KG1 (cell line): ENCODE measurements at regions not wholly inside any gene's neighbourhood (a gene's known extent, or its start where the extent isn't known, plus 50 kb on each side); places are given as distances from the start of the nearest gene placed in this dataset.

Experiments used
- DNase-seq: peaks from one replicate; lab custom pipeline; 2025; lab: John Stamatoyannopoulos, UW

- no peak for DNase-seq
Observed at GRCh38 chr13:76091076-76091475, 454.9 kb downstream of the LMO7 start.

GRCh38 chr13:76086729-76087128 is 450.6 kb downstream of the LMO7 start:
- DNase-seq, result no peak

GRCh38 chr13:76067850-76068249 is 431.7 kb downstream of the LMO7 start:
- DNase-seq, result no peak

GRCh38 chr13:76053181-76053580 is 417.1 kb downstream of the LMO7 start:
- DNase-seq, result no peak

DNA sequence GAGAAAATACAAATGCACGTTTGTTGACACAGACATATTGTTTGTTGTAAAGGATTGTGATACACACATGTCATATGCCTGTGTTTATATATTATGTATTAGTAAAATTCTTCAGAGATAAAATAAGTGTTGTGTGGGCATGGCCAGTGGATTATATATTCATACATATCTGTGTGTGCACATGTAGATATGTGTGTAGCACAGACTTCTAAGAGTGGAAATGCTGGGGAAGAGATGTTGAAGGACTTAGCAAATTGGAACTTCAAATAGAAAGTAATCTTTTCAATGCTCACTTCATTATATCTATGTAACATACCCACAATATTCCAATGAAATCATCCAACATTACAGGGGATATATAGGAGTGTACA is 413.2 kb downstream of the LMO7 start:
- no peak for DNase-seq

- no peak for DNase-seq
Observed at GRCh38 chr13:76048675-76049375, 412.7 kb downstream of the LMO7 start.

DNA sequence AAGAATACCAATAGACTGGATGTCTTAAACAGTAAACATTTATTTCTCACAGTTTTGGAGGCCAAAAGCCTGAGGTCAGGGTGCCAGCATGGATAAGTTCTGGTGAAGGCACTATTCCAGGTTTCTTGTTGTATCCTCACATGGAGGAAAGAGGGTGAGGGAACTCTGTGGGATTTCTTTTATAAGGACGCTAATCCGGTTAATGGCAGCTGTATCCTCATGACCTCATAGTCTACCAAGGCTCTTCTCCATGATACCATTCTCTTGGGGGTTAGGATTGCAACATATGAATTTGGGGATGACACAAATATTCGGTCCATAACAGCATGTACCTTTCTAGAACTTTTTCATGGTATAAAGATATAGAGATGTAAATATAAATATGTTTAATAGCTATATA is 412.0 kb downstream of the LMO7 start:
- DNase-seq, result no peak

DNA sequence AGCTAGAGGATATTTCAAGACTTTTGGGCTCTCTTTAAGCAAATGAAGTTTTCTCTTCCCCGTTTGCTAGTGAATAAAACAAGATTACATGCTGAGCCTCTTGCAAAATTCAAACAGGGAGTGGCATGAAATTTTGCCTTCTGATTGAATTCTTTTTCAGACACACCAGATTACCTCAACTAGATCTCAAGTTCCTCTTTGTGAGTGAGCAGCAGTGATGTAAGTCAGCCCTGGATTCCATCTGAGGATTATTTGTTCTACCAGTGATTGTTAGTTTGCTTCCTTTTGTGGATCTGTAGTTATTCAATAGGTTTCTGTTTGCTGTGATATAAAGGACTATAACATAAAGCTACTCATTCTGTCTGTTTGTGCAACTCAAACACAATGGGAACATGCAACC is 407.7 kb downstream of the LMO7 start:
- no peak for DNase-seq

GRCh38 chr13:76038920-76039716 is 403.0 kb downstream of the LMO7 start:
- no peak for DNase-seq

DNA sequence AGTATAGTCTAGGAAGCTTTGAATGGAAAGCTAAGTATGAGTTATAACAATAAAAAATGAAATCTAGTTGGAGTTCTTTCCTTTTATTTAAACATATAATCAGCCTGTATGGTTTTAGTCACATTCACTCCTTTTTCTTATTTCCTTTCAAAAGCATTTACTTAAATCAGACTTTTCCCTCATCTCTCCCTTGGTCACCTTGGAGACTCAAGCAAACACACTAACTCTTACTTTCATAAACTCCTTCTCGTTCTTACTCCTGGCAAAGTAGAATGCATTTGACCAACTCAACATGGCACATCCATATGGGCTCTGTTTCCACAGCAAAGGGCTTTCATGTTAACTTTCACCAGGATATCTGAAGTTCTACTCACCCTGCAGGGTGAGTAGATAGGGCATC is 400.0 kb downstream of the LMO7 start:
- DNase-seq, result no peak

DNA sequence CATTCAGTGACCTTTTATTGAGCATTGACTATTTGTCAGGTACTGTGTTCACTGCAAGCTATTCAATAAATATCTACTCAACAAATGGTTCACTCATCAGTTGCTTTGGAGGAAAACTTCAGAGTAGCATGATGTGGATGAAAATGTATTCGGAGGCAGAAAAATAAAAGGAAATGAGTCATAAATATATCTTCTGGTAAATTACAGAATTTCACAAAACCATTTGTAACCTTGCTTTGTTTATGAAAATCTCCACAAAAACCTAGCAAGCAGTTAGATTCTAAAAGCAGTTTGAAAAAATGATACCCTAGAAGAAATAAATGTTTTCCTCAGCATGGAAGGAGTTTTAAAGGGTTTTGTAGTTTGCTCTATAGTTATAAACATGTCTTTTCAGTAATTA is 399.6 kb downstream of the LMO7 start:
- DNase-seq, result no peak

- no peak for DNase-seq
Observed at GRCh38 chr13:76029706-76030105, 393.6 kb downstream of the LMO7 start.

DNA sequence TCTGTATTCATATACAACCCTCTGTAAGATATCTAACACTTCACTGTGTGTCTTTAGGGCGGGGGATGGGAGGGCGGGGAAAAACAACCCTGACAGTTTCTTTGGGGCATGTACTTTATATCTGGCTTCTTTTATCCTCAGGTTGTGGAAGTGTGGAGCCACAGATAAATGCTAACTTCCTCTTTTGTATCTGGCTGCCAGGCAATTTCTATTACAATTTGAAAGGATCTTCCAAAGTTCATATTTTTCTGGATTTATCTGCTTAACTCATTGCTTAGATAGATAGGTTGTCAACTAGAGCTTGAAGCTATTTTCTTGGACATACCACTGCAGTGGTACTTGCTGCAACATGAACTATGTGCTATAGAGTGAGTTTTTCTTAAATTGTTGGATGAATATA is 393.0 kb downstream of the LMO7 start:
- peak; percentile 52 for DNase-seq

DNA sequence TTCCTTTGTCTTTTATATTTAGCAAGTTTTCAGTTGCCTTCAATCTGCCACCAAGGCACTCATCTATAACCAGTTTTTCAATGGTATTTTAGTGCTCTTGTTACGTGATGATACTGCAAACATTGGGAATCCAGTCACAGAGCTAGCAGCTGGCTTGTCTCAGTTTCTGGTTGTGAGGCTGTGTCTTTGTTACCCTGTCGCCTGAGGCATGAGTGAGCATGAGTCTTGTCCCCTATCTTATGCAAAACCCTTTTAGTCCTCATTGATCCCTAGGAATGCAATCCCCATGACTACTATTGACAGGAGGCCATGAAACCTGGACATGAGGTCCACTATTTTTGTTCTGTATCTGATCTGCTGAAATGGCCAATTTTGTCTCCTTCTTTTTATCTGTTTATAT is 391.0 kb downstream of the LMO7 start:
- DNase-seq, result no peak

DNA sequence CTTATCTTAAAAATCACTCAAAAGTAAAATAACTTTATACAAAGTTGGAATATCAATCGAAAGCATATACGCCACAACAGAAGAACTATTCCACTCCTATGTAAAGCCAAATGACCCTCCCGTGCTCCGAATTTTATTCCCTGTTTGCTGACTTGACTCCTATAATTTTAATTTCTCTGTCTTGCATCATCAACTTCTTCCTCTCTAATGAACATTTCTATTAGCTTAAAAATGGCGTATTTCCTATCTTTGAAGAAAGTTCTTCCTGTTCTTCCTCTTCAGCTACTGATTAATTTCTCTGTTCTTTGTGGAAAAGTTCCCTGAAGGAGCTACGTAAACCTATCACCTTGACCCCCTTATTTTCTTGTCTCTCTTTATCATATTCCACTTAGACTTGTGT is 389.3 kb downstream of the LMO7 start:
- DNase-seq, result no peak

DNA sequence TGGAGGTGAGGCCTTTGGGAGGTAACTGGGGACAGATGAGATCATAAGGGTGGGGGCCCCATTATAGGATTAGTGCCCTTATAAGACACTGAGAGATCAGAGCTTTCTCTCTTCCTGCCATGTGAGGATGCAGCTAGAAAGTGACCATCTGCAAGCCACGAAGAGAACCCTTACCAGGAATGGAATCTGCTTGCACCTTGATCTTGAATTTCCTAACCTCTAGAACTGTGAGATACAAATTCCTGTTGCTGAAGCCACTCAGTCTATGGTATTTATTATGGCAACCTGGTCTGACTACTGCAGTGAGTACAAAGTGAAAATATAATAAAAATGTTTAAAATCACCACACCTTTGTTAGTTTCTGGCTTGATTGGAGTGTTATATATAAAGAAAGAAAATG is 388.0 kb downstream of the LMO7 start:
- DNase-seq, result no peak

DNA sequence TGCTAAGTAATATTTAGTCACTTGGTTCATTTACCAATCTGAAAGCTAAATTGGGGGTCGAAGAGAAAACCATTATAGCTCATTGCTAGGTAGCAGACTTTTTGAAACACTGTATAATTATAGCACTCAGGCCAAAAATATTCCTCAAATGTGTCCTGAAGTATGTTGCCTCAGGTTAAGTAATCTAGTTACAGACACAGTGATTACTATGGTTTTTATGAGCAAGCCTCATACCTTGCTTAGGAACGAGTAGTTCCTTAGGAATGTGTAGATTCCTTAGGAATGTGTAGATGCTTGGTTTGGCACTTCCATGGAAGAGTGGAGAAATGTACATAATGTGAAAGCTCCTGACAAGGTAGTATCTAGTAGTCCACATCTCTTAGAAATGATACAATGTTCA is 387.5 kb downstream of the LMO7 start:
- DNase-seq, result no peak

DNA sequence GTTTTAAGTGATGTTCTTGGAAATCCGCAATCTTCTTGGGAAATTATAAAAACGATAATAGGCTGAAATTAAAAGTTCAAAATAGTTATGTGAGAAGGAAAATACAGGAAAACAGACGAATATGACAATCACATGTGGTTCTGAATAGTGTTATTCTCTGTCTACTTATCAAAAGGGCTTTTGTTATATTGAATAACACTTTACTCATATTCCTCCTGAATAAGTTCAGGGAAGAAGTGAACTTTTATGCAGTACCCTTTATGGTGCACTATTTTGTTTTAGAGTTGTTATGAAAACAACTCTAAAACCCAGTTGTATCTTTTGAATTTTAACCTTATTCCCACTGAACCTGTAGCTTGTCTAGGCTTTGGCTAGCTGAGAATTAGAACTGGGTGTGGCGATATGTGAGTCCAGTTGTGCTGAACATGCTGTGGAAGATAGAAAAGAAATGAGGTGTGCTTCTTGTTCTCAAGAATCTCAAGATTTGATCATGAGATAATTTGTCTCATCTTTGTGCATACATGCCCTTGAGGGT is 384.4 kb downstream of the LMO7 start:
- no peak for DNase-seq

DNA sequence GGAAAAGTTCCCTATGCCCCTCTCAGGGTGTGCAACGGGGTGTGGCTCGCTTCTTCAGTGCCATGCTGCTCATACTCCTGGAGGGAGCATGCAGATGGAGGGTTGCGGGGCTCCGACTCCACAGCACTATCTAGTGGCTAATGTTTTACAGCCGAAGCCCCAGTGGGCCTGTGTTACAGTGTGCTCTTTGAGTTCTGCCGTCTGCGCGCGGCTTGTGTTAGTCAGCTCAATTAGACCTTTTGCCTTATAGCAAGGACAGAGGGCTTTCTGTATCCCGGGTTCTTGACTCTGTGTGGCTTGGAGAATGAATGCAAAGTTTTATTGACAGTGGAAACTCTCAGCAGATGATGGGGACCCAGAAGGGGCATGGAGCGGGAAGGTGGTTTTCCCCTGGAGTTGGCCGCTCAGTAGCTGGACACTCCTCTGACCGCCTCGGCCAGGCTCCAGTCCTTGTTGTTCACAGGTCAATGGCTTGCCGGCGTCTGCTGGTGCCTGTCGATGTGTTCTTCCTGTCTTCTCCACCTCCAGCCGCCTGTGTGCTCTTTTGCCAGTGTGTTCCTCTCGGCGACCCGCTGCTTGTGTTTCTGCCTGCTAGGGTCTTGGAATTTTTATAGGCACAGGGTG is 383.4 kb downstream of the LMO7 start:
- no peak for DNase-seq

- no peak for DNase-seq
Observed at GRCh38 chr13:76017861-76018556, 381.9 kb downstream of the LMO7 start.

DNA sequence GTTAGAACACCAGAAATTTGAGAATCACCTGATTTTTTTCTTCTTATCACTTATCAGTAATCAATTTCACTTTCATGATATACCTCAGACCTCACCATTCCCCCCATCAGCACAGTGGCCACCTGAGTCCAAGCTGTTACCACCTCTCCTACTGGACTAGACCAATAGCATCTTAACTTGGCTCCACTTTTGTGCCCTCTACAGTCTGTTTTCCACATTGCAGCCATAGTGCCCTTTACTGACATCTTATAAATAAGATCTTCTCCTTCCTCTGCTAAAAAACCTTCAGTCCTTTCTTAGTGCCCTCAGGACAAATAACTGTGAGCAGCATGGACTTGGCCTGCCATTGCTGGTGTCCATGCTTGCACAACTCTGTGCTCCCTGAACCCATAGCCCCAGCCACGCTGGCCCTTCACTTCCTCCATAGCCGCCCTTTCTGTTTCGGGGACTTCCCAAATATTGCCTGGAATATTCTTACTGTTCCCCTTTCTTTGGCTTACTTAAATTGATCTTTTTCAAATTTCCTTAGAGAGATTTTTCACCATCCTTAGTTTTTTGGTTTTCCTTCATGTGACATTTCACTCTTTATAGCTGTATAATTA is 380.8 kb downstream of the LMO7 start:
- DNase-seq, result peak; percentile 4
